ENCODE measurements at regions not wholly inside any gene's neighbourhood (a gene's known extent, or its start where the extent isn't known, plus 50 kb on each side); places are given as distances from the start of the nearest gene placed in this dataset.

DNA sequence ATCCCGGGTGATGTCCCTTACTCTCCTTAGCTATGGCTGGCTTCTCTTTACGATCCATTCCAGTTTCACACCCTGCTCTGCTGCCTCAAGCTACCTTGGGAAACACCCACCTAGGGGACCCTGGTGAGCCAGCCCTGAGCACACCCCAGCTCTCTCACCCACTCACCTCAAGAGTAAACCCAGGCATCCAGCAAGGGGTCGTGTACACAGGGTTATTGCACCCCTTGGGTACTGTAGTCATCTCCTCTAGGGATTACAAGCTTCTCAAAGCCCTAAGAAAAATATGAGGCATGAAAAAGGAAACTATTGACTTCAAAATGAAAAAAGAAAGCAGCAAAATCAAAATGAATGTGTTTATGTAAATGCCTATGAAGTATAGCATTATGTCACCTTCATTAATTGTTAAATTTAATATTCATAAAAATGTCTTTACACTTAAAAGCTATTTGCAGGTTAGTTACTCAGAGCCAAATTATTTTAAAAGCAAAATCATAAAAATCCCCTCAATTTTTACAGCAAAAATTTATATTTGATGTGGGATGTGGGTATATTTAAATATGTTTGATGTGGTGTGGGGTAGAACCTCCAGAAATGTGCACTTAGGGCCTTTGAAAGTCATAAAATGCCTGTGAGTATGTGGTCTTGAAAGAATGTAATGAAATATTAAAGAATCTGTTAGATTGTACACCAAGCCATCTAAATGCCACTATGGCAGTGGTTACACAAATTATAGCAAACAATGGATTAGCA lies 190.3 kb downstream of the C1orf94 start:
- H3K9me3 Mint-ChIP-seq (ENCODE audit: insufficient read depth): peaks cover 6% of the 10 kb centered on the region

GRCh38 chr1:34367954-34368353 lies 191.2 kb downstream of the C1orf94 start:
- Histone ChIP-seq H3K27ac (ENCODE audit: low read length in 2 of 2) (no peak overlapping the region), H3K9ac (ENCODE audit: low read length) (no peak overlapping the region), H3K4me2 (replicated peaks; ENCODE audit: low read depth, low read length, poor library complexity, severe bottlenecking) (no peak overlapping the region), H3K27me3 (replicated peaks in 1 of 4; ENCODE audit: control extremely low read depth in 1 of 4, control insufficient read depth in 3 of 4, insufficient read depth in 4 of 4, low read length in 3 of 4) (peaks cover 0 to 3% (median 0%) of the 10 kb centered on the region in 4 experiments), H3K36me3 (replicated peaks in 1 of 2; ENCODE audit: control extremely low read depth in 1 of 2, control insufficient read depth in 1 of 2, extremely low read depth in 1 of 2, insufficient read depth in 2 of 2, low read length in 1 of 2) (no peaks in the 10 kb centered on the region), H3K4me3 (ENCODE audit: control extremely low read depth in 1 of 5, extremely low read depth in 1 of 5, insufficient read depth in 1 of 5, low read depth in 2 of 5, low read length in 4 of 5) (no peak overlapping the region), H3K4me1 (ENCODE audit: control insufficient read depth in 2 of 2, insufficient read depth in 2 of 2, low read length in 2 of 2) (no peaks in the 10 kb centered on the region), H3K79me2 (ENCODE audit: control insufficient read depth, insufficient read depth, low read length) (no peaks in the 10 kb centered on the region), H3K9me3 (ENCODE audit: control extremely low read depth in 1 of 3, control insufficient read depth in 2 of 3, insufficient read depth in 1 of 3, low read length in 2 of 3) (no peaks in the 10 kb centered on the region), H2AFZ (ENCODE audit: insufficient read depth, low read depth, low read length, poor library complexity, severe bottlenecking) (no peak overlapping the region), H4K20me1 (ENCODE audit: control insufficient read depth, insufficient read depth, low read length, poor library complexity, severe bottlenecking) (no peaks in the 10 kb centered on the region)
- H3K27me3 Mint-ChIP-seq: peaks cover 28% of the 10 kb centered on the region
- intact Hi-C loops (cut with micrococcal nuclease): no loop called here
- ChIA-PET POLR2A (no interaction called here), CTCF (no interaction called here)
- ATAC-seq (ENCODE audit: low read depth) (no peak), DNase-seq (no peak)
- H3K4me1 Mint-ChIP-seq: no peaks in the 10 kb centered on the region
- peaks cover 6% of the 10 kb centered on the region for H3K9me3 Mint-ChIP-seq (ENCODE audit: insufficient read depth)
- H3K27ac Mint-ChIP-seq: no peak overlapping the region
- TF ChIP-seq, protein P1, sequence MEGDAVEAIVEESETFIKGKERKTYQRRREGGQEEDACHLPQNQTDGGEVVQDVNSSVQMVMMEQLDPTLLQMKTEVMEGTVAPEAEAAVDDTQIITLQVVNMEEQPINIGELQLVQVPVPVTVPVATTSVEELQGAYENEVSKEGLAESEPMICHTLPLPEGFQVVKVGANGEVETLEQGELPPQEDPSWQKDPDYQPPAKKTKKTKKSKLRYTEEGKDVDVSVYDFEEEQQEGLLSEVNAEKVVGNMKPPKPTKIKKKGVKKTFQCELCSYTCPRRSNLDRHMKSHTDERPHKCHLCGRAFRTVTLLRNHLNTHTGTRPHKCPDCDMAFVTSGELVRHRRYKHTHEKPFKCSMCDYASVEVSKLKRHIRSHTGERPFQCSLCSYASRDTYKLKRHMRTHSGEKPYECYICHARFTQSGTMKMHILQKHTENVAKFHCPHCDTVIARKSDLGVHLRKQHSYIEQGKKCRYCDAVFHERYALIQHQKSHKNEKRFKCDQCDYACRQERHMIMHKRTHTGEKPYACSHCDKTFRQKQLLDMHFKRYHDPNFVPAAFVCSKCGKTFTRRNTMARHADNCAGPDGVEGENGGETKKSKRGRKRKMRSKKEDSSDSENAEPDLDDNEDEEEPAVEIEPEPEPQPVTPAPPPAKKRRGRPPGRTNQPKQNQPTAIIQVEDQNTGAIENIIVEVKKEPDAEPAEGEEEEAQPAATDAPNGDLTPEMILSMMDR (IDR thresholded peaks at IDR 0.05): no peak
- no peak for TF ChIP-seq EZH2 (IDR thresholded peaks at IDR 0.05; ENCODE audit: borderline replicate concordance, insufficient read depth, low read depth, low read length, poor library complexity, severe bottlenecking)
- no peak overlapping the region for H3K4me3 Mint-ChIP-seq
- 51% methylated on average over 5 of the region's 6 CpGs for WGBS (ENCODE audit: insufficient coverage)

More for the DNA sequence above, 190.3 kb downstream of the C1orf94 start:
- Histone ChIP-seq H3K79me2 (ENCODE audit: control insufficient read depth, insufficient read depth, low read length) (no peaks in the 10 kb centered on the region), H3K27me3 (replicated peaks in 1 of 4; ENCODE audit: control extremely low read depth in 1 of 4, control insufficient read depth in 3 of 4, insufficient read depth in 4 of 4, low read length in 3 of 4) (peaks cover 0 to 3% (median 0%) of the 10 kb centered on the region in 4 experiments), H3K27ac (ENCODE audit: low read length in 2 of 2) (no peak overlapping the region), H4K20me1 (ENCODE audit: control insufficient read depth, insufficient read depth, low read length, poor library complexity, severe bottlenecking) (no peaks in the 10 kb centered on the region), H3K4me1 (ENCODE audit: control insufficient read depth in 2 of 2, insufficient read depth in 2 of 2, low read length in 2 of 2) (no peaks in the 10 kb centered on the region), H3K9ac (ENCODE audit: low read length) (no peak overlapping the region), H3K9me3 (ENCODE audit: control extremely low read depth in 1 of 3, control insufficient read depth in 2 of 3, insufficient read depth in 1 of 3, low read length in 2 of 3) (no peaks in the 10 kb centered on the region), H3K36me3 (replicated peaks in 1 of 2; ENCODE audit: control extremely low read depth in 1 of 2, control insufficient read depth in 1 of 2, extremely low read depth in 1 of 2, insufficient read depth in 2 of 2, low read length in 1 of 2) (no peaks in the 10 kb centered on the region), H3K4me2 (replicated peaks; ENCODE audit: low read depth, low read length, poor library complexity, severe bottlenecking) (no peak overlapping the region), H3K4me3 (ENCODE audit: control extremely low read depth in 1 of 5, extremely low read depth in 1 of 5, insufficient read depth in 1 of 5, low read depth in 2 of 5, low read length in 4 of 5) (no peak overlapping the region), H2AFZ (ENCODE audit: insufficient read depth, low read depth, low read length, poor library complexity, severe bottlenecking) (no peak overlapping the region)
- ATAC-seq (ENCODE audit: low read depth): no peak
- Mint-ChIP-seq H3K4me3 (no peak overlapping the region), H3K27me3 (peaks cover 24% of the 10 kb centered on the region), H3K4me1 (no peaks in the 10 kb centered on the region), H3K27ac (no peak overlapping the region)
- TF ChIP-seq EZH2 (IDR thresholded peaks at IDR 0.05; ENCODE audit: borderline replicate concordance, insufficient read depth, low read depth, low read length, poor library complexity, severe bottlenecking): no peak
- TF ChIP-seq, protein P1 (IDR thresholded peaks at IDR 0.05): no peak
- intact Hi-C loops (cut with micrococcal nuclease): no loop called here
- ChIA-PET POLR2A (no interaction called here), CTCF (no interaction called here)
- WGBS (ENCODE audit: insufficient coverage): 59% methylated on average over 3 of the region's 3 CpGs
- DNase-seq: no peak

All from B cell (primary cell).